NCI-H2196 (cell line): ENCODE measurements at regions not wholly inside any gene's neighbourhood (a gene's known extent, or its start where the extent isn't known, plus 50 kb on each side); places are given as distances from the start of the nearest gene placed in this dataset.

Source experiments
- DNase-seq: peaks from one replicate; lab custom pipeline; 2025; ENCODE audit not compliant: unreplicated experiment; lab: John Stamatoyannopoulos, UW

- no peak for DNase-seq
Measured at GRCh38 chr7:17732083-17732482, 208.2 kb downstream of the SNX13 start.
